CD8-positive, alpha-beta memory T cell (primary cell): ENCODE measurements at regions not wholly inside any gene's neighbourhood (a gene's known extent, or its start where the extent isn't known, plus 50 kb on each side); places are given as distances from the start of the nearest gene placed in this dataset.

Experiments
- CTCF ChIA-PET: fragments of 350-600 bp; sonication (Branson Sonifier 250); formaldehyde crosslinking; loops from one replicate; lab custom pipeline; 2021; ENCODE audit warnings: antibody characterized with exemption; lab: Charles Lee
- POLR2A ChIA-PET: fragments of 350-600 bp; sonication (Branson Sonifier 250); formaldehyde crosslinking; loops from one replicate; lab custom pipeline; 2021; ENCODE audit warnings: antibody characterized with exemption; lab: Charles Lee
- DNase-seq, 5 donors: peaks; one replicate each; pipeline versions ENCODE4 v3.0.0 to v3.0.0-alpha.2; 2020 to 2022; ENCODE audit warnings: mixed read lengths in 1 of 5
- H3K27ac ChIP-seq: one replicate; pipeline ENCODE4 v1.7.0; 2013; ENCODE audit warnings: low read depth, mild to moderate bottlenecking, low read length, moderate library complexity
- H3K27me3 ChIP-seq: 2 replicates; pipeline ENCODE4 v1.7.0; 2013; ENCODE audit warnings: low read length, mild to moderate bottlenecking; ENCODE audit not compliant: insufficient read depth, poor library complexity, severe bottlenecking
- H3K36me3 ChIP-seq: 2 replicates; pipeline ENCODE4 v1.7.0; 2013; ENCODE audit warnings: mild to moderate bottlenecking, low read length, moderate library complexity; ENCODE audit not compliant: insufficient read depth
- H3K4me1 ChIP-seq: 2 replicates; pipeline ENCODE4 v1.7.0; 2013; ENCODE audit warnings: mild to moderate bottlenecking, low read length, moderate library complexity; ENCODE audit not compliant: insufficient read depth
- H3K4me3 ChIP-seq: 2 replicates; pipeline ENCODE4 v1.7.0; 2013; ENCODE audit warnings: mild to moderate bottlenecking, low read length
- H3K9me3 ChIP-seq: 2 replicates; pipeline ENCODE4 v1.7.0; 2013; ENCODE audit warnings: mild to moderate bottlenecking, low read length
- H3K27ac Mint-ChIP-seq, 8 donors: one replicate each; pipeline ENCODE4 v1.8.0; 2020 to 2021; ENCODE audit warnings: mixed read lengths in 8 of 8, mild to moderate bottlenecking in 6 of 8, inconsistent platforms in 3 of 8, moderate library complexity in 3 of 8
- H3K27me3 Mint-ChIP-seq, 2 donors: one replicate each; pipeline ENCODE4 v1.8.0; 2020 to 2021; ENCODE audit warnings: mixed read lengths in 2 of 2, mild to moderate bottlenecking in 1 of 2, moderate library complexity in 1 of 2
- H3K36me3 Mint-ChIP-seq, 3 donors: one replicate each; pipeline ENCODE4 v1.8.0; 2020 to 2021; ENCODE audit warnings: mixed read lengths in 3 of 3, inconsistent platforms in 1 of 3, mild to moderate bottlenecking in 1 of 3
- H3K4me1 Mint-ChIP-seq, 3 donors: one replicate each; pipeline ENCODE4 v1.8.0; 2020 to 2021; ENCODE audit warnings: mixed read lengths in 3 of 3, inconsistent platforms in 1 of 3, mild to moderate bottlenecking in 1 of 3
- H3K4me3 Mint-ChIP-seq, 7 donors: one replicate each; pipeline ENCODE4 v1.8.0; 2020 to 2021; ENCODE audit warnings: mixed read lengths in 7 of 7, mild to moderate bottlenecking in 6 of 7, moderate library complexity in 4 of 7, inconsistent platforms in 2 of 7
- H3K9me3 Mint-ChIP-seq, 5 donors: one replicate each; pipeline ENCODE4 v1.8.0; 2020 to 2022; ENCODE audit warnings: mixed read lengths in 5 of 5, mild to moderate bottlenecking in 3 of 5, moderate library complexity in 2 of 5, inconsistent platforms in 1 of 5

DNA sequence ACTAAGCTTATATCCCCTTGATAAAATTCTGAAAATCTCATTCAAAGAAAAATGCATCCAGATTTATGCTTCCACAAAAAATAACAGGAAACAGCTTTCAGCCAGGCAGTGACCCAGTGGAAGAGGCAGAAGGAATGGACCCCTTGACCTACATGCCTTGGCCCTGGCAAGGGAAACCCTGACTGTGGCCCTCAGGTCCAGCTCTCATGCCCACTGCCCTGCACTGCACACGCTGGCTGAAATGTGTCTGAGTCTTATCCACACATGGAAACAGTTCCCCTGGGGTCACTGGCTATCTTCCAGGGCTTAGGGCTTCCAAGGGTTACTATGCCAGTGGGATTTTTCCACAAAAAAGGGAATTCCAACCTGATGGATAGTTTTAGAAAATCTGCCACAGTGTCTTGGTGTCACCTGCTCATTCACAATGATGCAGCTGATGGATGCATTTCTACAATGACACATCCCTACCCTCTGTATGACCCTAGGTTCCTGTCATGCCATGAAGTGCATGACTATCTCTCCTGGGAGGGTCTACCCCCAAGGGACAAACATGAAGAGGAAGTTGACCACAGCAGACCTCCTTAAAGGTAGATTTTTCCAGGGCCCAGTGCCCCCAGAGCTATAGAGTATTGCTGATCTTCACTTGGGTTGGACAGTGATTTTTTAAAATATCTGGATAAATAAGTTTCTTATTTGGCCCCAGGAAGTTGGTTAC, 121.9 kb upstream of the CD93 start:
- H3K27ac Mint-ChIP-seq = no peak overlapping the region
- H3K9me3 Mint-ChIP-seq = no peaks in the 10 kb centered on the region
- Histone ChIP-seq H3K9me3 (no peaks in the 10 kb centered on the region), H3K27me3 (no peaks in the 10 kb centered on the region), H3K4me3 (no peak overlapping the region), H3K4me1 (no peaks in the 10 kb centered on the region), H3K27ac (no peak overlapping the region), H3K36me3 (no peaks in the 10 kb centered on the region)
- ChIA-PET POLR2A (no interaction called here), CTCF (no interaction called here)
- H3K4me1 Mint-ChIP-seq = no peaks in the 10 kb centered on the region
- no peak overlapping the region for H3K4me3 Mint-ChIP-seq
- DNase-seq = no peak
- peaks cover under 1 to 9% of the 10 kb centered on the region in 2 donors for H3K27me3 Mint-ChIP-seq
- H3K36me3 Mint-ChIP-seq = no peaks in the 10 kb centered on the region

DNA sequence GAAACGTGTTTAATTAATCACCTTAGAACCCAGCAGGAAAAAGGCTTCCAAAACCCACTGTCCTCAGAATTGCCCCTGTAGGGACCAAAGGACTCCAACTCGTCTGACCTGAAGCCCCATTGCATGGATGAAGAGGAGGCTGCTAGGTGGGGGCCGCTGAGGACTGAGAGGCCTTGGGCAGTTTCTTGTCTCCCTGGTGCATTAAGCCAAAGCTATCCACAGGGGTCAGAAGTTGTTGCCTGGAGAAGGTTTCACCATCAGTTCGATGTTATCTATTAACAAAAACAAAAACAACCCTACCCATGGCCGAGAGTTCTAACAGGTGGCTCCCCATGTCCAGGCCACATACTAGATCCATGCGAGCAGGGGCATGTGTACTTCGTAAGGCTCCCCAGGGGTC, 120.9 kb upstream of the CD93 start:
- no peak overlapping the region for H3K4me3 Mint-ChIP-seq
- DNase-seq = no peak
- peaks cover 8 to 10% of the 10 kb centered on the region in 2 donors for H3K27me3 Mint-ChIP-seq
- ChIA-PET CTCF (no interaction called here), POLR2A (no interaction called here)
- no peaks in the 10 kb centered on the region for H3K9me3 ChIP-seq
- no peaks in the 10 kb centered on the region for H3K36me3 ChIP-seq
- H3K4me1 ChIP-seq = no peaks in the 10 kb centered on the region
- no peak overlapping the region for H3K4me3 ChIP-seq
- no peaks in the 10 kb centered on the region for H3K27me3 ChIP-seq
- no peaks in the 10 kb centered on the region for H3K9me3 Mint-ChIP-seq
- H3K27ac ChIP-seq = no peak overlapping the region
- no peaks in the 10 kb centered on the region for H3K4me1 Mint-ChIP-seq
- no peaks in the 10 kb centered on the region for H3K36me3 Mint-ChIP-seq
- H3K27ac Mint-ChIP-seq = no peak overlapping the region

DNA sequence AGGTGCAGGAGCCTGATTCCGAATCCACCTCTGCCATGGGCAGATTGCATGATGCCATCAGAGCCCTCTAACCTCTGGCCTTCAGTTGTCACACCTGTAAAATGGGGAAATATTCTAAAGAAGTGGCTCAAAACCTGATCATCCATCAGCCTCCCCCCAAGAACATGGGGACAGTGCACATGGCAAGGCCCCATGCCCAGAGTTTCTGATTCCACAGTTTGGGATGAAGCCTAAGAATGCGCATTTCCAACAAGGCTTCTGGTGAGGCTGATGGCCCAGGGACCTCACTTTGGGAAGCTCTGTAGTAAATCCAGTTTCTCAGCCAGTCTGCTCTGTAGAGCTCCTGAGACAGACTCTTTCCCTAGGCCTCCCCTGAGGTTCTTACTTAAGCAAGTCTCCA, 119.9 kb upstream of the CD93 start:
- Histone ChIP-seq H3K36me3 (no peaks in the 10 kb centered on the region), H3K27ac (no peak overlapping the region), H3K27me3 (no peaks in the 10 kb centered on the region), H3K9me3 (no peaks in the 10 kb centered on the region), H3K4me3 (no peak overlapping the region), H3K4me1 (no peaks in the 10 kb centered on the region)
- DNase-seq = no peak
- Mint-ChIP-seq H3K4me1 (no peaks in the 10 kb centered on the region), H3K27ac (no peak overlapping the region), H3K27me3 (peaks cover 5 to 18% of the 10 kb centered on the region in 2 donors), H3K9me3 (no peaks in the 10 kb centered on the region), H3K36me3 (no peaks in the 10 kb centered on the region), H3K4me3 (no peak overlapping the region)
- ChIA-PET POLR2A (no interaction called here), CTCF (no interaction called here)

DNA sequence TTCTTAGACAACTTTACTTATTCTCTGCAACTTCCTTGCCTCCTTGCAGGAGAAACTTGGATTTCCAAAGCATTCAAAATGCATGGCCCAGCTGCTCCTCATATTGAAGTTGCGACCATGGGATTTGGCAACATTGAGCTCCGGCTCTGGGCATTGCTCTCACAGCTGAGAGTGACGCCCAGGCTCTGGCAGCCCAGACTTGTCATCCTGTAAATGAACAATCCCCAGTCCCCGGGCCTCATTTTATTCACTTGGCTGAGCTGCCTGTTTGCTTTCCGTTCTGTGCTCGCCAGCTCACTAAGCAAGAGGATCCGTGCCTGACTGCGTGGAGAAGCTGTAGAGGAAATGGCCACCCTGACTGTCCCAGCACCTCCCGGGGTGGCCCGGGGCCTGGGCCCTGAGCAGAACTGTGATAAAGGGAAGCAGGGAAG, 119.5 kb upstream of the CD93 start:
- ChIA-PET POLR2A (no interaction called here), CTCF (no interaction called here)
- H3K36me3 ChIP-seq = no peaks in the 10 kb centered on the region
- Mint-ChIP-seq H3K27ac (no peak overlapping the region), H3K36me3 (no peaks in the 10 kb centered on the region), H3K27me3 (peaks cover 4 to 18% of the 10 kb centered on the region in 2 donors), H3K4me3 (no peak overlapping the region), H3K4me1 (no peaks in the 10 kb centered on the region), H3K9me3 (no peaks in the 10 kb centered on the region)
- no peak overlapping the region for H3K27ac ChIP-seq
- DNase-seq = no peak
- no peak overlapping the region for H3K4me3 ChIP-seq
- H3K4me1 ChIP-seq = no peaks in the 10 kb centered on the region
- H3K27me3 ChIP-seq = no peaks in the 10 kb centered on the region
- no peaks in the 10 kb centered on the region for H3K9me3 ChIP-seq

DNA sequence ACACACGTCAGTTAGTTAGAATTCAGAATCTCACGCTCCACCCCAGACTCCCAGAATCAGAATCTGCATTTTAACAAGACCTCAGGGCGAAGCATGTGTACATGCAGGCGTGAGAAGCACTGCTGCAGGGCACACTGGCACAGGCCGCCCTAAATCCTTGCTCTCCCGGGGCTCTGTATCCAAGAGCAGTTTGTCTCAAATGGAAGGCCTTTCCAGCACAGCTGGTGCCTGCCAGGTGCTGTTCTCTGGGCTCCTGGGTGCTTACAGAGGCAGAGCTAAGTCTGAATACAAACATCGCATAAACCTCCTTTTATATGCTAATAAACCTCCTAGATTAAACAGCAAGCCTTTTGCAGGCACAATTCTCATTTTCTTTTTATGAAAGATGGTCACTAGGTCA, 119.1 kb upstream of the CD93 start:
- Histone ChIP-seq H3K27me3 (no peaks in the 10 kb centered on the region), H3K4me1 (no peaks in the 10 kb centered on the region), H3K27ac (no peak overlapping the region), H3K9me3 (no peaks in the 10 kb centered on the region), H3K4me3 (no peak overlapping the region), H3K36me3 (no peaks in the 10 kb centered on the region)
- POLR2A ChIA-PET = no interaction called here
- no peak overlapping the region for H3K4me3 Mint-ChIP-seq
- no peak for DNase-seq
- H3K27ac Mint-ChIP-seq = no peak overlapping the region
- CTCF ChIA-PET = no interaction called here
- no peaks in the 10 kb centered on the region for H3K36me3 Mint-ChIP-seq
- no peaks in the 10 kb centered on the region for H3K9me3 Mint-ChIP-seq
- peaks cover 4 to 18% of the 10 kb centered on the region in 2 donors for H3K27me3 Mint-ChIP-seq
- no peaks in the 10 kb centered on the region for H3K4me1 Mint-ChIP-seq

DNA sequence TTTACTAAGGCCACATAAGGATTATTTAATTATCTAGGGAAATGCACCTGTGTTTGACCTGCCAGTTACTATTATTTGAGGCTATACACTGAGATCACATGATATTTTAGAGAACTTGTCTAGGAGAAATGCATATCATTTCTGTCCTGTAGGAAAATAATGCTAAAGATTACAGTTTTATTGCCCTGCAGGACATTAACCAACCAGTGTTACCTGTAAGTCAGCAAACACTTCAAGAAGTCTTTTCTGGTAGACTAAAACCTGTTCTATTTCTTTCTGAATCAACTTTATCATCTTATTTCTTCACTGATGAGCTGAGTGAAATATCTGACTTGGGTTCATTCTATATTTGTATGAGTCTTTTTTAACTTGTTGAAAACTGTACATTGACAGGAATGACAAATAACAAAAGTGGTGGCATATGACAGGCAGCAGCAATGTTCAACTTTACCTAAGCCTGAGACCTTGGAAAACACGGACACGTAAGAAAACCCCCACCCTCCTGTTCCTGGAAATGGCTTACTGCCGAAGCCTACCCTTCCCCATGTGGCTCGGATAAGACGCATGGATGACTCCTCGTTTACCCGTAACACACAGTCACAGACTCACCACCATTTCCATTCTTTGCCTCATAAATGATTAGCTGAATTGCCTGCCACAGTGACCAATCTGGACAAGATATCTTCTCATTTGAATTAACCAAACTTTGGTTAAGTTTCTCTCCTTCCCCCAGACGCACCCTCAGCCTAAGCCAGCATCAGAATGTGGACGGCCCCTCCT, 118.0 kb upstream of the CD93 start:
- Mint-ChIP-seq H3K4me1 (no peaks in the 10 kb centered on the region), H3K27me3 (peaks cover 4 to 18% of the 10 kb centered on the region in 2 donors), H3K4me3 (no peak overlapping the region), H3K9me3 (no peaks in the 10 kb centered on the region), H3K27ac (no peak overlapping the region), H3K36me3 (no peaks in the 10 kb centered on the region)
- POLR2A ChIA-PET = no interaction called here
- Histone ChIP-seq H3K27me3 (no peaks in the 10 kb centered on the region), H3K9me3 (no peaks in the 10 kb centered on the region), H3K36me3 (no peaks in the 10 kb centered on the region), H3K4me1 (no peaks in the 10 kb centered on the region), H3K27ac (no peak overlapping the region), H3K4me3 (no peak overlapping the region)
- DNase-seq = no peak
- CTCF ChIA-PET = no interaction called here

DNA sequence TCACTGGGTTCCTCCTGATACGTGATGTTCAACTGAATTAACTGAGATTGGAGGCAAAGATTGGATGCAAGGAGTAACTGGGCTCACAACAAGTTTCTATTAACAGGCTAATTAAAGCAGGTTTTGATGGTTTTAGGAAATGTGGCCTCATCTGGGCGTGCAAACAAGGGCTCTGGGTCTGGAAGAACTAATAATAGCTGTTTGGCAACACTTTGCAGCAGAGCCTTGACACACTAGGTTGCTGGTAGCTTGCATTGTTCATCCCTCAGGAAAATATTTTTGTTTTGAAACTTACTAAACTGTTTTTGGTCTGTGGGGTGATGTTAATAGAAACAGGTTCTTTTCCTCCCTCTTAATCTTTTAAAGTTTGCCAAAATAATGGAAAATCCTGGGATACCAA, 117.2 kb upstream of the CD93 start:
- Mint-ChIP-seq H3K27ac (no peak overlapping the region), H3K4me1 (no peaks in the 10 kb centered on the region), H3K27me3 (peaks cover 4 to 18% of the 10 kb centered on the region in 2 donors), H3K36me3 (no peaks in the 10 kb centered on the region), H3K9me3 (no peaks in the 10 kb centered on the region), H3K4me3 (no peak overlapping the region)
- no peaks in the 10 kb centered on the region for H3K4me1 ChIP-seq
- ChIA-PET CTCF (no interaction called here), POLR2A (no interaction called here)
- H3K27me3 ChIP-seq = no peaks in the 10 kb centered on the region
- H3K36me3 ChIP-seq = no peaks in the 10 kb centered on the region
- no peak for DNase-seq
- no peak overlapping the region for H3K27ac ChIP-seq
- H3K4me3 ChIP-seq = no peak overlapping the region
- H3K9me3 ChIP-seq = no peaks in the 10 kb centered on the region

DNA sequence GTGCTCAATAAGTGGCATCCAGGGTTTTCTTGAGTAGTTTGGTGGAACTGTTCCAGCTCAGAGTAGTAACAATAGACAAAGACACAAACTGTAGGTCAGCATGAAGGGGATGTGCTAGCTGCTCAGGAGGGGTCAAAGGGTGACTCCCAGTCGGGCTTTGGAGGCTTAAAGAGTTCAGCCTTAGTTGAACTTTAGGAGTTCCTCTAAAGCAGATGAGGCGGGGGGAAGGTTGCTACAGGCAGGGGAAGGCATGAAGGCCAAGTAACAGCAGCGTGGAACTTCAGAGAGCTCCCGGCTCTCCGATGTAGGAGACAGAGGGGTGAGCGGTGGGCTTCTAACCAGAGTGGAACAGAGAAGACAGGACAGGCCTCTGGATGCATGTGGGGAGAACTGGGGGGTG, 115.5 kb upstream of the CD93 start:
- Histone ChIP-seq H3K27ac (no peak overlapping the region), H3K4me3 (no peak overlapping the region), H3K27me3 (no peaks in the 10 kb centered on the region), H3K4me1 (no peaks in the 10 kb centered on the region), H3K9me3 (no peaks in the 10 kb centered on the region), H3K36me3 (no peaks in the 10 kb centered on the region)
- Mint-ChIP-seq H3K9me3 (no peaks in the 10 kb centered on the region), H3K36me3 (no peaks in the 10 kb centered on the region), H3K4me1 (no peaks in the 10 kb centered on the region), H3K27me3 (peaks cover 4 to 18% of the 10 kb centered on the region in 2 donors), H3K4me3 (no peak overlapping the region), H3K27ac (no peak overlapping the region)
- CTCF ChIA-PET = no interaction called here
- DNase-seq = no peak
- POLR2A ChIA-PET = no interaction called here
